ENCODE measurements at regions not wholly inside any gene's neighbourhood (a gene's known extent, or its start where the extent isn't known, plus 50 kb on each side); places are given as distances from the start of the nearest gene placed in this dataset.

DNA sequence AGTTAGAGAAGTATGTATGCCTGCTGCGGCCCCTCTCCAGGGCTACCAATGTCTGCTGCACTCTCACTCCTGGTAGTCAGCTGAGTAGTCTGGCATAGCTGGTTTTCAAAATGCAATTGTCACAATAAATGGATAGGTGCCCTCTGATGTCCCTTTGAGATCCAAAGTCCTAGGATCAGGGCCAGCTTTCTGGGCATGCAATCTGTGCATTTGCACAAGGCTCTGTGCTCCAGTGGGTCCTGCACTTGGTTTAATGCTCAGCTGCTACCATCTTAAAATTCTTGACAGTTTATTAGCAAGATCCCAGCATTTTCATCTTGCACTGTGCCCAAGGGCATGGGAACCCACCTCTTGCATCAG, 233.8 kb downstream of the LTN1 start:
- intact Hi-C loops (cut with micrococcal nuclease): no loop called here
- no peaks in the 10 kb centered on the region for H3K27me3 Mint-ChIP-seq (ENCODE audit: insufficient read depth, unreplicated experiment)
- TF ChIP-seq, protein P1, sequence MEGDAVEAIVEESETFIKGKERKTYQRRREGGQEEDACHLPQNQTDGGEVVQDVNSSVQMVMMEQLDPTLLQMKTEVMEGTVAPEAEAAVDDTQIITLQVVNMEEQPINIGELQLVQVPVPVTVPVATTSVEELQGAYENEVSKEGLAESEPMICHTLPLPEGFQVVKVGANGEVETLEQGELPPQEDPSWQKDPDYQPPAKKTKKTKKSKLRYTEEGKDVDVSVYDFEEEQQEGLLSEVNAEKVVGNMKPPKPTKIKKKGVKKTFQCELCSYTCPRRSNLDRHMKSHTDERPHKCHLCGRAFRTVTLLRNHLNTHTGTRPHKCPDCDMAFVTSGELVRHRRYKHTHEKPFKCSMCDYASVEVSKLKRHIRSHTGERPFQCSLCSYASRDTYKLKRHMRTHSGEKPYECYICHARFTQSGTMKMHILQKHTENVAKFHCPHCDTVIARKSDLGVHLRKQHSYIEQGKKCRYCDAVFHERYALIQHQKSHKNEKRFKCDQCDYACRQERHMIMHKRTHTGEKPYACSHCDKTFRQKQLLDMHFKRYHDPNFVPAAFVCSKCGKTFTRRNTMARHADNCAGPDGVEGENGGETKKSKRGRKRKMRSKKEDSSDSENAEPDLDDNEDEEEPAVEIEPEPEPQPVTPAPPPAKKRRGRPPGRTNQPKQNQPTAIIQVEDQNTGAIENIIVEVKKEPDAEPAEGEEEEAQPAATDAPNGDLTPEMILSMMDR (IDR thresholded peaks at IDR 0.05; ENCODE audit: unreplicated experiment): no peak
- DNase-seq (ENCODE audit: unreplicated experiment): no peak
- H3K4me1 Mint-ChIP-seq (ENCODE audit: insufficient read depth, unreplicated experiment): peaks cover 8% of the 10 kb centered on the region
- POLR2A ChIA-PET: no interaction called here
- H3K27ac Mint-ChIP-seq (ENCODE audit: low read depth, unreplicated experiment): no peak overlapping the region
- CTCF ChIA-PET: interaction anchor here (0.6 to 2.4 kb wide), 5 partner anchors 13 to 1011 kb away, joined by 3 to 18 read pairs (median 3); no protein-coding TSS in a partner anchor
- H3K36me3 Mint-ChIP-seq (ENCODE audit: insufficient read depth, unreplicated experiment): no peaks in the 10 kb centered on the region
- BruUV-seq (replicated peaks): no TSS peak
- H3K9me3 Mint-ChIP-seq (ENCODE audit: unreplicated experiment): no peaks in the 10 kb centered on the region
- no peak overlapping the region for H3K4me3 Mint-ChIP-seq (ENCODE audit: unreplicated experiment)

DNA sequence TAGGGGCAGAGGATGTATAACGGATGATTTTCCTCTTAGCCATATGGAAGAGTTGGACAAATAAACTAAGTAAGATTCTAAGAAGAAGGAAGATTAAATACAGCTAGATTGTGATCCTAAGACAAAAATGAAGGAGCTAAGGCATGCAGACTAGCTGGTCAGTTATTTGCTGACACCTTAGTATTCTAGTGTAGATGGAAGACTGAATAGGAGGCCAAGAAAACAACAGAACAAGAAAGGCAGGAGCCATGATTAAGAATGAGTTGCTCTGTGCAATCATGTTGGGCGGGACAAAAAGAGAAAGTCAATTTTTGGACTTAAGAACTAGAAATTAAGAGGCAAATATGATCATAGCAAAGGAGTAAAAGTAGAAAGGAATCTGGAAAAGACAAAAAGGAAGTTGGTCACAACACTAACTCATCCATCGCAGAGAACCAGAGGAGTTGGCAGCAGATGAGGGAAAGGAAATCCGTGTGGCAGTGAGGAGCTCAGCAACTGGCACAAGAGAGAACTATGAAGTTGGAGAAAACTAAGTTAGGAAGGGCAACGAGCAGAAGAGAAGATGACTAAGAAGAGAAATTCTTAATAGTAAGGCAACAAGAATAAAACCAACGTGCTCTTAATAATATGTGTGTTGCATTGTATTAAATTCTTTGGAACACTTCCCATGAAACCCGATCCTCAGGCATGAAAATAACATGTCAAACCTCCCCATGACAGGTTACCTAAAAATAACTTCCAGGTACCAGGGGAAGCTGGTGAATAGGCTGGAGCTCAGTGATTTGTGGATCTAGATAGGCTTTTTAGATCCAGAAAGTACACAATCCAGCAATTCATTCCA, 234.4 kb downstream of the LTN1 start:
- no peaks in the 10 kb centered on the region for H3K36me3 Mint-ChIP-seq (ENCODE audit: insufficient read depth, unreplicated experiment)

DNA sequence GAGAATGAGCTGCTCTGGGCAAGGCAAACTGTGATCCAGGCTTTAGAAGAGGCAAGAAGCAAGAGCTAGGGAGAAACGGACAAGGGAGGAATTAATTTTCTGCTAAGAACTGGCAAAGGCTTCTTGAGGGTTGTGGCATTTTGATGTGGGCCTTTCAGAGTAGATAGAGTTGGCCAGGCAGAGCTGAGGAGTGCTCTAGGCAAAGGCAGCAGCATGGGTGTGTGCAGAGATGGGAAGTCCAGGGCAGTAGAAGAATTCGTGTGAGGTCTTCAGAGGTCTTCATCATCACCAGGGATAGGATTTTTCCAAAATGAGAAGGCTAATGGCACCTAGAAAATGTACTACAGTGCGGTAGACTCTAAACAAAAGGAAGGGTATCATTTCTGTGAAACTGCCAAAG, 237.8 kb downstream of the LTN1 start:
- CTCF ChIA-PET: interaction anchor here (2.9 kb wide), 1 partner anchor 9 kb away, joined by 24 read pairs; no protein-coding TSS in a partner anchor
- Mint-ChIP-seq H3K4me3 (ENCODE audit: unreplicated experiment) (no peak overlapping the region), H3K27ac (ENCODE audit: low read depth, unreplicated experiment) (no peak overlapping the region), H3K27me3 (ENCODE audit: insufficient read depth, unreplicated experiment) (no peaks in the 10 kb centered on the region), H3K9me3 (ENCODE audit: unreplicated experiment) (no peaks in the 10 kb centered on the region), H3K36me3 (ENCODE audit: insufficient read depth, unreplicated experiment) (no peaks in the 10 kb centered on the region), H3K4me1 (ENCODE audit: insufficient read depth, unreplicated experiment) (peaks cover 8% of the 10 kb centered on the region)
- no TSS peak for BruUV-seq (replicated peaks)
- TF ChIP-seq, protein P1 (IDR thresholded peaks at IDR 0.05; ENCODE audit: unreplicated experiment): no peak
- DNase-seq (ENCODE audit: unreplicated experiment): no peak
- POLR2A ChIA-PET: no interaction called here
- intact Hi-C loops (cut with micrococcal nuclease): no loop called here

More for the DNA sequence above, 234.4 kb downstream of the LTN1 start:
- ChIA-PET CTCF (interaction anchor here (0.5 to 2.4 kb wide), 4 partner anchors 13 to 408 kb away, joined by 3 to 18 read pairs (median 4); no protein-coding TSS in a partner anchor), POLR2A (interaction anchor here (0.6 kb wide), 2 partner anchors 1272 to 1929 kb away, joined by 3 read pairs; no protein-coding TSS in a partner anchor)
- Mint-ChIP-seq H3K4me3 (ENCODE audit: unreplicated experiment) (no peak overlapping the region), H3K9me3 (ENCODE audit: unreplicated experiment) (no peaks in the 10 kb centered on the region), H3K27ac (ENCODE audit: low read depth, unreplicated experiment) (no peak overlapping the region), H3K27me3 (ENCODE audit: insufficient read depth, unreplicated experiment) (no peaks in the 10 kb centered on the region), H3K4me1 (ENCODE audit: insufficient read depth, unreplicated experiment) (peaks cover 8% of the 10 kb centered on the region)
- intact Hi-C loops (cut with micrococcal nuclease): no loop called here
- TF ChIP-seq, protein P1 (IDR thresholded peaks at IDR 0.05; ENCODE audit: unreplicated experiment): no peak
- BruUV-seq (replicated peaks): no TSS peak
- DNase-seq (ENCODE audit: unreplicated experiment): peak; percentile 27

DNA sequence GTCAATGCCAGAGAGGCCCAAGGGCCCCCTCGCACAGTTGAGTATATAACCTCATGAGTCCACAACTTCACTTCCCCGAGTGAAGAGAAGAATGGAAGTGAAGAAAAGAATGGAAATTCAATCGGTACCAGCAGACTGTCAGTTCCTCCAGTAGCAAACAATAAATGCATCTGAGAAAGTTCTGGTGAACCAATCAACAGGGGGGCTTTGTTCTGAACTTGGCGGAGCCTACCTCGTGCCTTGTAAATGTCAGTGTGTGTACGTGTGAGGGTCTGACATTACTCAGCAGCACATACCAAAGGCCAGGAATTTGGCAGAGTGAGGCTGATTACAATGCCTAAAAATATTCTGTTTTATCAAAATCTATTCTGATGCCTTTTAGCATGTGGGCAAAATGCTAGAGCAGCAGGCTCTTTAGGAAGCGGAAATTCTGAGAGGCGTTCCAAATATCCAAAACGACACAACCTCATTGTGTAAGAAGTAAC, 238.5 kb downstream of the LTN1 start:
- Mint-ChIP-seq H3K9me3 (ENCODE audit: unreplicated experiment) (no peaks in the 10 kb centered on the region), H3K4me3 (ENCODE audit: unreplicated experiment) (no peak overlapping the region), H3K27ac (ENCODE audit: low read depth, unreplicated experiment) (no peak overlapping the region), H3K27me3 (ENCODE audit: insufficient read depth, unreplicated experiment) (no peaks in the 10 kb centered on the region), H3K4me1 (ENCODE audit: insufficient read depth, unreplicated experiment) (peaks cover 8% of the 10 kb centered on the region), H3K36me3 (ENCODE audit: insufficient read depth, unreplicated experiment) (no peaks in the 10 kb centered on the region)
- no peak for DNase-seq (ENCODE audit: unreplicated experiment)
- BruUV-seq (replicated peaks): no TSS peak
- CTCF ChIA-PET: interaction anchor here (2.9 kb wide), 1 partner anchor 8 kb away, joined by 24 read pairs; no protein-coding TSS in a partner anchor
- POLR2A ChIA-PET: no interaction called here
- intact Hi-C loops (cut with micrococcal nuclease): no loop called here
- TF ChIP-seq, protein P1 (IDR thresholded peaks at IDR 0.05; ENCODE audit: unreplicated experiment): no peak

All from MCF 10A (cell line).